ENCODE measurements at regions not wholly inside any gene's neighbourhood (a gene's known extent, or its start where the extent isn't known, plus 50 kb on each side); places are given as distances from the start of the nearest gene placed in this dataset.

- TF ChIP-seq POLR2A (IDR thresholded peaks at IDR 0.05; ENCODE audit: low read length) (no peak), GATA1 (IDR thresholded peaks at IDR 0.05; ENCODE audit: low read depth, low read length) (no peak)
These were observed 90.4 kb upstream of the AJAP1 start for GRCh38 chr1:4564051-4564450.

Measured in erythroblast (primary cell).